Keratinocyte (primary cell): ENCODE measurements at regions not wholly inside any gene's neighbourhood (a gene's known extent, or its start where the extent isn't known, plus 50 kb on each side); places are given as distances from the start of the nearest gene placed in this dataset.

Source experiments
- DNase-seq: peaks from one replicate; pipeline ENCODE4 v3.0.0-alpha.2; 2011; ENCODE audit warnings: low read depth, missing footprints, low spot score
- FAIRE-seq: peaks from 2 replicates; lab custom pipeline; 2011; peaks lifted over from hg19 to GRCh38; lab: Jason Lieb, UNC
- H2AFZ ChIP-seq: 2 replicates; pipeline ENCODE4 v1.6.0; 2012; ENCODE audit warnings: low read length, control low read depth, inconsistent platforms; ENCODE audit not compliant: control insufficient read depth
- H3K27ac ChIP-seq: 2 replicates; pipeline ENCODE4 v1.5.1; 2011; ENCODE audit warnings: low read length; ENCODE audit not compliant: control insufficient read depth, insufficient read depth
- H3K27me3 ChIP-seq: 3 replicates; pipeline ENCODE4 v1.6.0; 2011; ENCODE audit warnings: low read length; ENCODE audit not compliant: control insufficient read depth, insufficient read depth; ENCODE audit errors: extremely low read depth
- H3K36me3 ChIP-seq, 2 experiments: 2 replicates in 1 of 2; 3 replicates in 1 of 2; pipeline ENCODE4 v1.5.1; 2011; ENCODE audit warnings: low read length in 2 of 2, mild to moderate bottlenecking in 1 of 2; ENCODE audit not compliant: control insufficient read depth in 2 of 2, insufficient read depth in 2 of 2; ENCODE audit errors: extremely low read depth in 1 of 2
- H3K4me1 ChIP-seq: 3 replicates; pipeline ENCODE4 v1.5.1; 2011; ENCODE audit warnings: low read length; ENCODE audit not compliant: control insufficient read depth, insufficient read depth; ENCODE audit errors: extremely low read depth
- H3K4me2 ChIP-seq: 3 replicates; pipeline ENCODE4 v1.6.0; 2011; ENCODE audit warnings: low read depth, low read length; ENCODE audit not compliant: control insufficient read depth, insufficient read depth; ENCODE audit errors: extremely low read depth
- H3K4me3 ChIP-seq, 3 experiments: fragments of 200-600 bp in 1 of 3; sonication (generic) in 1 of 3; 2 replicates in 2 of 3; 3 replicates in 1 of 3; pipeline ENCODE4 v1.5.1; 2011 to 2016; ENCODE audit warnings: low read length in 3 of 3, mild to moderate bottlenecking in 3 of 3, control low read depth in 2 of 3, inconsistent platforms in 1 of 3, low read depth in 1 of 3, mixed read lengths in 1 of 3, mixed run types in 1 of 3, moderate library complexity in 1 of 3; ENCODE audit not compliant: control insufficient read depth in 2 of 3, insufficient read depth in 2 of 3; ENCODE audit errors: extremely low read depth in 1 of 3
- H3K79me2 ChIP-seq: 2 replicates; pipeline ENCODE4 v1.6.0; 2012; ENCODE audit warnings: low read length; ENCODE audit not compliant: control insufficient read depth, insufficient read depth
- H3K9ac ChIP-seq: 3 replicates; pipeline ENCODE4 v1.6.0; 2011; ENCODE audit warnings: low read length; ENCODE audit not compliant: control insufficient read depth, insufficient read depth; ENCODE audit errors: extremely low read depth
- H3K9me1 ChIP-seq: 3 replicates; pipeline ENCODE4 v1.6.0; 2011; ENCODE audit warnings: low read length; ENCODE audit not compliant: control insufficient read depth, insufficient read depth; ENCODE audit errors: extremely low read depth
- H3K9me3 ChIP-seq: 2 replicates; pipeline ENCODE4 v1.5.1; 2012; ENCODE audit warnings: low read depth, low read length; ENCODE audit not compliant: control insufficient read depth
- H4K20me1 ChIP-seq: 3 replicates; pipeline ENCODE4 v1.6.0; 2011; ENCODE audit warnings: low read length; ENCODE audit not compliant: control insufficient read depth, insufficient read depth; ENCODE audit errors: extremely low read depth
- CTCF ChIP-seq, 3 experiments: IDR thresholded peaks in 1 of 3; conservative IDR thresholded peaks in 1 of 3; optimal IDR thresholded peaks in 1 of 3; 2 replicates in 2 of 3; 3 replicates in 1 of 3; pipeline versions ENCODE3 to v1.5.1; 2011; ENCODE audit warnings: low read length in 3 of 3, mild to moderate bottlenecking in 3 of 3, moderate library complexity in 2 of 3, control low read depth in 1 of 3, inconsistent platforms in 1 of 3; ENCODE audit not compliant: insufficient read depth in 2 of 3; ENCODE audit errors: extremely low read depth in 1 of 3
- EZH2 ChIP-seq: IDR thresholded peaks from one replicate; pipeline ENCODE4 v1.6.1; 2012; ENCODE audit warnings: inconsistent platforms, mild to moderate bottlenecking, low read length, moderate library complexity
- dilution Hi-C: fragments of 300-500 bp; cut with MboI; formaldehyde crosslinking; loops from one replicate; pipeline ENCODE4 v1.7.0; 2020; ENCODE audit warnings: low sequenced_read_pairs; ENCODE audit not compliant: extremely low pct_ligation_motif_present

- Histone ChIP-seq H3K27me3 (peaks cover 5% of the 10 kb centered on the region), H3K27ac (no peak overlapping the region), H3K9me3 (no peaks in the 10 kb centered on the region), H3K4me2 (no peak overlapping the region), H3K9me1 (no peaks in the 10 kb centered on the region), H2AFZ (no peak overlapping the region), H4K20me1 (no peaks in the 10 kb centered on the region), H3K36me3 (no peaks in the 10 kb centered on the region), H3K4me1 (no peaks in the 10 kb centered on the region), H3K9ac (no peak overlapping the region), H3K4me3 (no peak overlapping the region), H3K79me2 (no peaks in the 10 kb centered on the region)
- TF ChIP-seq EZH2 (no peak), CTCF (optimal IDR thresholded peaks at IDR 0.05 in 1 of 3, IDR thresholded peaks at IDR 0.05 in 1 of 3, conservative IDR thresholded peaks at IDR 0.05 in 1 of 3; ENCODE audit: extremely low read depth in 1 of 3, insufficient read depth in 2 of 3, low read length in 3 of 3) (no peak)
- DNase-seq (no peak), FAIRE-seq (no peak)
- dilution Hi-C loops: no loop called here
These were observed 63.8 kb upstream of the SEM1 start for GRCh38 chr7:96773483-96773882.

DNA sequence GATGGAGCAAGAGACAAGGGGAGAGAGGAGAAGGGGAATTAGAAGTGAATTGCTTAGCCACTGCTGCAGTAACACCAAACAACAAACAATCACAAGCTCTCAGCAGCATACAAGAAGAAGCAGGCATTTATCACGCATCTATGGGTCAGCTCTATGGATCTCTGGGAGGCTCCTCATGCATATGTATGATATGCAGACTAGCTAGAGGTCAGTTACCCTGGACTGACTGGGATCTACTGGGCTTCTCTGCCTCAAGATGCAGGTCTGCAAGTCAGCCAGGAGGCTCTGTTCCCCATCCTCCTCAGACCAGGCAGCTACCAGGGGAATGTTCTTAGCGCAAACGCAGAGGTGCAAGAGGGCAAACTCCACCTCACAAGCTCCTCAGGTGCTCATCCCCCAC is 64.7 kb upstream of the SEM1 start:
- peaks cover 5% of the 10 kb centered on the region for H3K27me3 ChIP-seq
- no peak overlapping the region for H3K4me2 ChIP-seq
- no peaks in the 10 kb centered on the region for H3K4me1 ChIP-seq
- no peaks in the 10 kb centered on the region for H3K9me1 ChIP-seq
- H3K4me3 ChIP-seq: no peak overlapping the region
- TF ChIP-seq EZH2 (no peak), CTCF (optimal IDR thresholded peaks at IDR 0.05 in 1 of 3, IDR thresholded peaks at IDR 0.05 in 1 of 3, conservative IDR thresholded peaks at IDR 0.05 in 1 of 3; ENCODE audit: extremely low read depth in 1 of 3, insufficient read depth in 2 of 3, low read length in 3 of 3) (no peak)
- no peak for DNase-seq
- dilution Hi-C loops: no loop called here
- no peak for FAIRE-seq
- H3K36me3 ChIP-seq: no peaks in the 10 kb centered on the region
- no peaks in the 10 kb centered on the region for H3K79me2 ChIP-seq
- no peaks in the 10 kb centered on the region for H3K9me3 ChIP-seq
- H2AFZ ChIP-seq: no peak overlapping the region
- H4K20me1 ChIP-seq: no peaks in the 10 kb centered on the region
- H3K27ac ChIP-seq: no peak overlapping the region
- H3K9ac ChIP-seq: no peak overlapping the region
